Sigmoid colon (tissue), 4 donors: ENCODE measurements at regions not wholly inside any gene's neighbourhood (a gene's known extent, or its start where the extent isn't known, plus 50 kb on each side); places are given as distances from the start of the nearest gene placed in this dataset.

Experiments used
- CTCF ChIP-seq, 4 experiments: fragments of 450-650 bp in 3 of 4; fragments of 200-600 bp in 1 of 4; IDR thresholded peaks; one replicate each; pipeline ENCODE4 v1.5.1; 2016 to 2019; ENCODE audit warnings: antibody characterized with exemption in 4 of 4, mild to moderate bottlenecking in 3 of 4, moderate library complexity in 2 of 4
- EP300 ChIP-seq, 4 donors: sonication (generic); formaldehyde crosslinking; IDR thresholded peaks; one replicate each; pipeline ENCODE4 v1.6.1; 2017; ENCODE audit warnings: antibody characterized with exemption in 4 of 4
- POLR2A ChIP-seq, 2 donors: fragments of 450-650 bp; IDR thresholded peaks; one replicate each; pipeline ENCODE4 v1.6.1; 2016; ENCODE audit warnings: antibody characterized with exemption in 2 of 2, mild to moderate bottlenecking in 2 of 2, moderate library complexity in 2 of 2
- POLR2AphosphoS5 ChIP-seq, 4 donors: sonication (generic); formaldehyde crosslinking; IDR thresholded peaks; one replicate each; pipeline ENCODE4 v1.6.1; 2017; ENCODE audit warnings: antibody characterized with exemption in 4 of 4

- TF ChIP-seq CTCF (IDR thresholded peaks at IDR 0.05) (no peak), EP300 (IDR thresholded peaks at IDR 0.05) (no peak), POLR2A (IDR thresholded peaks at IDR 0.05) (no peak), POLR2AphosphoS5 (IDR thresholded peaks at IDR 0.05) (peak in 1 of 4 donors; percentile 6)
Measured at GRCh38 chr15:53833134-53833624, 73.7 kb upstream of the WDR72 start.
